HG02840 (cell line): ENCODE measurements at regions not wholly inside any gene's neighbourhood (a gene's known extent, or its start where the extent isn't known, plus 50 kb on each side); places are given as distances from the start of the nearest gene placed in this dataset.

Source experiments
- ATAC-seq: cut with Tn5 transposase; IDR thresholded peaks from one replicate; pipeline ENCODE4 v1.9.1; 2021; ENCODE audit warnings: mild to moderate bottlenecking, moderate library complexity, moderate number of reproducible peaks; ENCODE audit not compliant: unreplicated experiment, low FRiP score

DNA sequence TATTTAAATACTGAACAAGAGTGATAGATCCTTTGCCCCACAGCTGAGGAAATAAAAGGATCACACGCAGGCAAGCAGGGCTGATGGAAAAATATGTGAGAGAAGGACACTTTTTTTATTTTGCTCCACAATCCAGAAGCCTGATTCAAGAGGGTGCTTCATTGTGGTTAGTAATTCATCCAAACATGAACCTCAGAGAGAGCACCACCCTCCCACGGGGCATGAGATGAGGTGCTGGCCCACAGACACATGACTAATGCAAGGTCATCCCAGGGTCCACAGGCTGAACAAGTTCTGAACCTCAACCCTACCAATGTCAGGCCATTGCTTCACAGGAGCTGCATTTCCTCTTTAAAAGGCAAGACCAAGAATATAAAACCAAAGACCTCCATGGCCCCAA lies 239.6 kb downstream of the MREG start:
- ATAC-seq: no peak

- no peak for ATAC-seq
These were observed 240.5 kb downstream of the MREG start for GRCh38 chr2:215772634-215773563.

DNA sequence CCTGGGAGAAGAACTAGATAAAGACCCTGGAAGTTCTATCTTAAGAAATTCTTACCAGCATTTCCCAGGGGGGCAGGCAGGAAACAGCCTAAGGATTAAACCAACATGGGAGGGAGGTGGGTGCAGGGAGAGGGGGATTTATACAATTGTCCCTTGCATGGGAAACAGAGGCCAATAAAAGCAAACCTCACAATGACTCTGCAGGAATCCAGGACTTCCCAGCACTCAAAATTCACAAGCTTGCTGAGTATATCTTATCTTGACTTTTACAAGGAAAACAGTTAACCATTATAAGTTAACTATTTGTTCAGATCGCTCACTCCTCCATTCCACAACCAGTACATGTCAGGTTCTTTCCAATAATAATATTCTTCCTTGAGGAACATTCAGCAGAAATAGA lies 241.3 kb downstream of the MREG start:
- ATAC-seq: no peak

DNA sequence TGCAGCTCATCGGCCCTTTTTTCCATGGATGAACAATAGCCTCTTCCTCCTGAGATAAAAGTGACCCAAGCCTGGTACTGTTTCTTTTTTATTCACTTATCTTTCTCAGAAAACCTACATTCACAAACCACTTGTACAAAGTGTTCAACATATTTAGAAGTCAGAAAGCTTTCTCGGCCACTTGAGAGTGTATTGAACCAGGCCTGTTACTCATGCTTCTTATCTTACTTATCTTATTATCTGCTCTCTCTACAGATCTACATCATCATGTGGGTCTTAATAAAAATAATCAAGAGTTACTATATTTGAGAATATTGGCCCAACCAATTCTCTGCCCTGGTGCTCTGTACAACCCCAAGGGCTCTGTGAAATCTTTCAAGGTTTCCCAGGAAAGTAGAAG lies 242.1 kb downstream of the MREG start:
- ATAC-seq: no peak

- no peak for ATAC-seq
These were observed 242.7 kb downstream of the MREG start for GRCh38 chr2:215770668-215771067.

GRCh38 chr2:215769246-215769645 lies 244.1 kb downstream of the MREG start:
- no peak for ATAC-seq

DNA sequence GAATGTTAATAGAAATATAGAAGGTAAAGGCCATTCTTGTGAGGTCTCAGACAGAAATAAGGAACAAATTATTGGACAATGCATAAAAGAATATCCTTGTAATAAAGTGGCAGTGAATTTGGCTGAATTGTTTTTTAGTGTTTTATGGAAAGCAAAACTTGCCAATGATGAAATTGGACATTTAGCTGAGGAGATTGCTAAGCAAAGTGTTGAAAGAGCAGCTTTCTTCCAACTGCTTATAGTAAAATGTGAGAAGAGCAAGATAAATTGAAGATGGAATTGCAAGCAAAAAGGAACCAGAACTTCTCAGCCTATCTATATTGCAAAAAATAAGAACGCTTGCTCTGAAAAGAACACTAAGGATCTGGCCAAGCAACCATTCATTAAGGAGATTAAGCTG lies 245.7 kb downstream of the MREG start:
- no peak for ATAC-seq

- no peak for ATAC-seq
These were observed 247.5 kb downstream of the MREG start for GRCh38 chr2:215765729-215766360.

- no peak for ATAC-seq
These were observed 248.8 kb downstream of the MREG start for GRCh38 chr2:215764441-215765048.

DNA sequence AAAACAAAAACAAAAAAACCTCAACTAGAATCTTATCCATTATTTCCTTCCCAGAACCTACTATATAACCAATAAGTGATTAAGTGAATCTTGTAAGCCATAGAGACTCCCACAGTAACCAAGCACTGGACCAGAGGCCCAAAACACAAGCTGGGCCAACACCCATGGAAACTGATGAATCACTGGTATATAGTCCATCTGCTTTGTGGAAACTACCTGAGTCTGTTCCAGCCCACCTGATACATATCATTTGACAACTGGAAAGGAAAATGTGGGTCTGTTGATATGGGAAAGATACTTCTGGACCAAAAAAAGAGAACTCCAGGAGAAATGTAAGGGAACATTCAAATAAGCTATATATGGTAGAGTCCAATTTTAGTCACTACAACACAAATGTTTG lies 252.8 kb downstream of the MREG start:
- no peak for ATAC-seq

DNA sequence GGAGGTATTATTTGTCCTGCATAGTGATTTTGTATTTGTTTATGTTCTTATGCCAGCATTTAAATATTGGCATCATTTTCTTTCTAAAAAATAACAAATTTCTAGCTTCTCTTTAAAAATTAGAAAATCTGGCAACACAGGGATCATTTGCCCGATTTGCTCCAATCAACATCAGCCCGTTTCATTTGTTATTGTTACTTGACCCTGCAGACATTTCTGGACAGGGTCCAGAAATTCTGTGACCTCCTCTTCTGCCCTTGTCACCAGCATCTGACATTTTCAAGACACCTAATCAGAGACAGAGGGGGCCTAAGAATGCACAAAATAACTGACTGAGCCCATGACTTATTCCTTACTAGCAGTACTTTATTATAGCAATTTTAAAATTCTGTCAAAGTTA lies 253.3 kb downstream of the MREG start:
- no peak for ATAC-seq

GRCh38 chr2:215758691-215759090 lies 254.7 kb downstream of the MREG start:
- ATAC-seq: no peak

DNA sequence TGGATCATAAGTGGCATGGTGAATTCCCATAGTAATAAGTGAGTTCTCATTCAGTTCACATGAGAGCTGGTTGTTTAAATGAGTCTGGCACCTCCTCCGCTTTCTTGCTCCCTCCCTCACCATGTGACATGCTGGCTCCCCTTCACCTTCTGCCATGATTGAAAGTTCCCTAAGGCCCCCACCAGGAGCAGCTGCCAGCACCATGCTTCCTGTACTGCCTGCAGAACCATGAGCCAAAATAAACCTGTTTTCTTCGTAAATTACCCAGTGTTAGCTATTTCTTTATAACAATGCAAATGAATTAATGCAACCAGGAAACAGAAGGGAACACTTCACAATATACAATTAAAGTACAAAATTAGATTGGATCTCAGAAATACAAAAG lies 257.0 kb downstream of the MREG start:
- no peak for ATAC-seq

- no peak for ATAC-seq
These were observed 257.6 kb downstream of the MREG start for GRCh38 chr2:215755641-215756345.

DNA sequence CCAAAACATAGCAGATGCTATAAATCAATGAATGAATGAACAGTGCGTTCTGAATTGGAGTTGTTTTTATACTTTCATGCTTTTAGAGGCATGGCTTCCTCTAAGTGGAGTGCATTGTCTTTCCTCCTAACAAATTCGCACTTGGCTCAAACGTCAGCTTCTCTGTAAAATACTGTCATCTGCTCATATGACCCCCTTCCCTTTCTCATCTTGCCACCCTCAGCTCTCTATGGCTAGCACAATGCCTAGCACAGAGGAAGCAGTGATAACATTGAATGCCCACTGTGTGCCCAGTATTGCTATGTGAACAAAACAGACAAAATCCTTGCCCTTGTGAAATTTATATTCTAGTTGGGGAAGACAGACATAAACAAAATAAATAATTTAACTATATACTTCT lies 258.8 kb downstream of the MREG start:
- ATAC-seq: no peak

DNA sequence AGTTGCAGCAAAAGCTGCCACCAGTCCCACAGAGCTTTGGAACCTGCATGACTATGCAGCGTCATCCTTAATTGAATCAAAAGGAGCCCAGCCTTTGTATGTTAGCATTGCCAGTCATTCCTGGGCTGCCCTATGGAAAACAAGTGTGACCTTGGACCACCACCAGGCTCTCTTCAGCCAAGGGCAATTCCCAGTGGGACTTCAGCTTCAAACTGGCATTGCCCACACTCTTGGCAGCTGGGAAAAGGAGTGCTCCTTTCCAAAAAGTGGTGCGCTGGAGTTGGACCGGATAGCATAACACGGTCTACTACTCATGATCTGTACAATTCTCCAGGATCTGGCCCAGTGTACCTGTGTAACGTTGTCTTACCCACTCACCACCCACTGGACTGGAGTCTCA lies 259.5 kb downstream of the MREG start:
- ATAC-seq: no peak

- no peak for ATAC-seq
These were observed 260.4 kb downstream of the MREG start for GRCh38 chr2:215752991-215753390.

DNA sequence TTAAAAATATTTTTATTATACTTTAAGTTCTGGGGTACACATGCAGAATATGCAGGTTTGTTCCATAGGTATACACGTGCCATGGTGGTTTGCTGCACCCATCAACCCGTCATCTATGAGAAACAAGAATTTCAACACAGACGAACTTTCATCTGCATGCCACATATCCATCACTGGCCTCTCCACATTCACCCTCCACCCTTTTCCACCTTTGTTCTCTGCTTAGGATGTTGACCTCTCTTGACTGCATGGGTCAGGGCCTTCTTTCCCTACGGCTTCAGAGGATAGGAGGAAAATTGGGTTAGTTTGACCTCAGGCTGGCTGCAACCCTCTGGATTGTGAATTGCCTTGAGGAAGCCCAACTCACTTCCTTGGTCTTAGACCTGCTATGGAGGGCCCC lies 260.9 kb downstream of the MREG start:
- no peak for ATAC-seq

- no peak for ATAC-seq
These were observed 261.5 kb downstream of the MREG start for GRCh38 chr2:215751911-215752272.

- no peak for ATAC-seq
These were observed 262.0 kb downstream of the MREG start for GRCh38 chr2:215751200-215751910.
